GM18907 (cell line): ENCODE measurements at regions not wholly inside any gene's neighbourhood (a gene's known extent, or its start where the extent isn't known, plus 50 kb on each side); places are given as distances from the start of the nearest gene placed in this dataset.
A peak's percentile ranks its signal among the peaks of the same experiment; 100 is the strongest.

ENCODE experiments used
- ATAC-seq: cut with Tn5 transposase; IDR thresholded peaks from one replicate; pipeline ENCODE4 v1.9.1; 2021; ENCODE audit warnings: mild to moderate bottlenecking, moderate library complexity; ENCODE audit not compliant: unreplicated experiment

DNA sequence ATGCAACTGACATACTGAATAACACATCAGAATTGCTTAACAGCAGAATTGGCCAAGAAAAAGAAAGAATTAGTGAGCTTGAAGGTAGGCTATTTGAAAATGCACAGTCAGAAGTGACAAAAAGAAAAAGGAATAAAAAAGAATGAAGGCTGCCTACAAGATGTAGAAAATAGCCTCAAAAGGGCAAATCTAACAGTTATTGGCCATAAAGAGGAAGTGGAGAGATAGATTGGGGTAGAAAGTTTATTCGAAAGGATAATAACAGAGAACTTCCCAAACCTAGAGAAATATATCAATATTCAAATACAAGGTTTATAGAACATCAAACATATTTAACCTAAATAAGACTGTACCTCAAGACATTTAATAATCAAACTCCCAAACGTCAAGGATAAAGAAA lies 67.5 kb downstream of the ATP6V1G3 start:
- no peak for ATAC-seq

DNA sequence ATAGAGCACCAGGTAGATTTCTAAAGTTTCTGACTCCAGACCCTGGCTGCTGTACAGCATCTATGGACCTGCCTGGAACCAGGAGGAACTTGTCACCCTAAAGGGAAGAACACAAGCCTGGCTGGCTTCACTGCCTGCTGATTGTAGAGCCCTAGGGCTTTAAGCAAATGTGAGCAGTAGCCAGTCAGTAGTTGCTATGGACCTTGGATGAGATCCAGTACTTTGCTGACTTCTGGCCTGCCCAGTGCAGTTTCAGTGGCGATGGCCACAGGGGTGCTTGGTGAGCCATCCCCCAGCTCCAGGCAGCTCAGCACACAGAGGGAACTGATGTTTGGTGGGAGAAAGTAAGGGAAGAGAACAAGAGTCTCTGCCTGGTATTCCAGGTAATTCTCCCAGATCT lies 68.4 kb downstream of the ATP6V1G3 start:
- ATAC-seq = no peak

DNA sequence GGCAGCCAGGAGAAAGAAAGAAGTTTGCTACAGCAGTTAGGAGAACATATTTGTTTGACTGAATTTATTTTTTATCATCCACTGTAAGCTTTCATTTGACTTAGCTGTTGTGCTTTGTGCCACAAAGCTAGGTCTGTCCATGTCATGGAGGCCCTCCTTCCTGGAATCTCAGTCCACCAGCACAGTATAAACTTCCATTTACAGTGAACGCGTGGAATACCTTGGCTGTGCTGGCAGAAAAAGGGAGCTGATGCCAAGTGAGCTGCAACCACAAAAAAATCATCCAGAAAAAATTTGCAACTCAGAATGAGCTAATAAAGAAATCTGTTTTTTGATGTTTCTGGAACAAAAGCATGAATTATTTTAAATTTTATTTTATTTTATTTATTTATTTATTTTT lies 72.6 kb downstream of the ATP6V1G3 start:
- ATAC-seq = no peak

DNA sequence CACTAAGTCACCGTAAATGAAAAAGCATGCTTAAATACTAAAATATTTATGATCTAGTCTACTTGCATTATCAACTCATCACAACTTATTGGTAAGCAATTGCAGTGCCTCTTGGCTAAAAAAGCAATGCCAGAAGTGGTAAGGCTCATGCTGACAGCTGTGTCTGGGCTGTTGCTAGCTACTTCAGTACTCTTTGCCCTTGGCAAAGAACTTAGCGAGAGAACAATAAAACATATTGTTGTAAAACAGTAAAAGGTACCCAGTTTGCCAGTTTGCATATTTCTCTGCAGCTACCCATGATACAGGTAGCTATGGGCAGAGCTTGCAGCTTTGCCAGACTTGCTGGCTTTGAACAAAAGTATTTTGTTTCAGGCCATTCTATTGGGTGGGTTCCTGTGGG lies 73.1 kb downstream of the ATP6V1G3 start:
- ATAC-seq = no peak

DNA sequence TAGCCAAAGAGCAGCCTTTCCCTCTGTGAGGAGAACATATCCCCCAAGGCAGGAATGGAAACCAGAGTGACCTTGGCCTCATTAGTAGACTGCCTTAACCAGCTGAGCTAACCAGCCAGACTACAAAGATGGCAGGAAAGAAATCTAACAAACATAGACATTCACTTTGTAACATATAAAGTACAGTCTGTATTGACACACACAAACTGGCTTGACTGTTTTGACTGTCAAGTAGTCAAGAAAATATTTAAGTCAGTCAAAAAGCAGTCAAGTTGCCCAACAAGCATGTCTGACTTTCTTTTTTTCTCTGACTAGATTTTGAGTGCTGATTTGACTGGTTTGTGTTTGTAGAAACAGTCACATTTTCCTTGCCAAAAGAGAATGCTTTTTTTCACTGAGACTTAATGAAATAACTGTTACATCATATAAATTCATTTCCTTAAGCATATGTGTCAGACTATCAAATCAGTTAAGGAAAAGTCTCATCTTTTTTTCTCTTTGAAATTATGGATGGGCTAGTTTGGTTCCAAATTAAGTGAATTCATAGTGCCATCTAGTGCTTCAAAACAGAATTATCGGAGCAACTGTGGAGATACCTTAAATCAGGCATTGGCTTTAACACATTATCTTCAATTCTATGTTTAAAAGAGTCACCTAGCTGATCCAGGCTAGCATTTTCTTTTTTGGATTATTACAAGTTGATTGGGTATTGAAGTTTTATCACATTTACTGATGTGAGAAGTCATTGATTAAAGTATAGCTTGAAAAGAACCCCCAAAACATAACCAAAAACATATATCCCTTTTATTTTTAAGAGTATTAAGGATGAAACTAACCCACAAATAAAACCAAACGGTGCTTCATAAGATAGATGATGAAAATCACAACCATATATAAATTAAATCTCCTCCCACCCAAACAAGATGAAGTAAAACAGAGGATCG lies 75.0 kb downstream of the ATP6V1G3 start:
- ATAC-seq = peak; percentile 70

DNA sequence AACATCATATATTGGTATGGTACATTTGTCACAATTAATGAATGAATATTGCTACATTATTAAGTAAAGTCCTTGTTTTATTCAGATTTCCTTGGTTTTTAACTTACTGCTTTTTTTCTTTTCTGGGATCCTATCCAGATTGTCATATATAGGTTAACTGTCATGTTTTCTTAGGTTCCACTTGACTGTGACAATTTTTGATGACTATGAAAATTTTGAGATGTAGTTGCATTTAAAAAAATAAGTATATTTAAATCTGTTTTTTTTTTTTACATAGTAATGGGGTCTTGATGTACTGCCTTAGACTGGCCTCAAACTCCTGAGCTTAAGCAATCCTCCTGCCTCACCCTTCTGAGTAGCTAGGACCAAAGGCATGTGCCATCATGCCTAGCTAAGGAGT lies 76.8 kb downstream of the ATP6V1G3 start:
- ATAC-seq = no peak

DNA sequence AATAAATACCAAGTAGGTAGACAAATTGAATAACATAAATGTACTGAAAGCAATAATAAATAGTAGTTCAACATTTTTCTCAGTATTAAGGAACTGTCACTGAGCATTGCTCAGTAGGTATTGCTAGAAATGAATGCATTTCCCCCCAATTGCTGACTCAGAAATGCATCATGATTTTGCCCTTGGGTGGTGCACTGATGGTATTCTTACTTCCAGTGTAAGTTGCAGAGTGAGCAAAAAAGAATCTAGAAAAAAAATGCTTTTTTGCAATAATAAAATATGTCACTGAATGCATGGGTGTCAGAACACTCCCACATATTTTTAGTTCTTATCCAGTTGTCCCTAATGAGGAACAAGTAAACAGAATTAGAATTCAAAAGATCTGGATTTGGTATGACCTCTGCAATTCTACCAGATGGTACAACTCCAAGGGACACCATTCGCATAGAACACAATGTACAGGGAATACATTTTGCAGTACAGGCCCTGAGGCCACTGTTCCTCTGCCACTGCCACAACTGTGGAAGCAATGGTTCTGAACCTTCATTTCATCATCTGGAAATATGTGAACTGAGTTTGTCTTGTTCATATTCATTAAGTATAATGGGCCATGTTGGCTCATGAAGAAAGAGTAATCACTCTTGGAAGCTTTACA lies 78.0 kb downstream of the ATP6V1G3 start:
- ATAC-seq = no peak

DNA sequence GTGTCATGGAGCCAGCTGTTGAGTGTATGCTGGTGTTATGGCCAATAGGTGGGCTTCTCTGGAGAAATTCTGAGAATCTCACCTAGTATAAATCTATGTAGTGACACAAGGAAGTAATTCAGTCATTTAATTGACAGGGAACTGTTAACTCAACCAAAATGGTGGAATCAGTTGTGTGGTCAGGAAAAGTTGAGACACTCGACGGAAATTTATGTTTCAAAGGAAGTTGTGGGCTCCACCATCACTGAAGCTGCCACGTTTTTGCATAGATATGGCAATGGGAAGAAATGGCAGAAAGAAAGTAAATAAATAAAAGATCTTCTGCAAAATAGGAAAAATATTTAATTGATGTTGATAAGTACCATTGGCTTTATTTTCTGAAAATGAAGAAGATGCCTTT lies 84.5 kb downstream of the ATP6V1G3 start:
- no peak for ATAC-seq

DNA sequence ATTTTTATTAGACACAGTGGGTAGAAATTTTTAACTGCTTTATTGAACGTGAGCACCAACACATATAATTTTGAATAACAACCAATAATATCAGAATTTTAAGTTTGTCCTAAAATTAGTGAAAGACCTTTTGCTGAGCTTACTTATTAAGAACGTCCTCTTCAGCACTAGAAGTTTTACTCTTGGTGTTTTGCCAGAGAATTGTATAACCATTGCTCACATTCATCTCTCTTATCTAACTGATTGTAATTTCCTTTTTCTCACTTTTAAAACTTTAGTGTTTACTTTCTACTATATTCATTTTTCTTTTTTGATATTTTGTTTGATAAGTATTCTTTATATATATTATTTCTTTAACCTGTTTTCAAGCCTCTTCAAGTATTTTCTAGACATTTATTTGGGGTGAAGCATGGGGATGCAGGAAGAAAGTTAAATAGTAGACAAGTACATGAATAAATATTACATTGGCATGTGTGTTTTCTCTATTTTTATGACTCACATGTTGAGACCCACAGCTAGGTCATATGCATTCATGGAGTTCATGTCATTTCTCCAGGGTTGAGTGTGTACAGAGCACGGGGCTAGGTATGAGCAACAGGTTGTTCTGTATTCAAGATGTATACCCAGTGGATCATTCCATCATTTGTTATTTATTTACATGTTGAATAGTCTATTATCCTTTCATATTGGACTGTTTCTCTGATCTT lies 90.6 kb downstream of the ATP6V1G3 start:
- ATAC-seq = no peak

DNA sequence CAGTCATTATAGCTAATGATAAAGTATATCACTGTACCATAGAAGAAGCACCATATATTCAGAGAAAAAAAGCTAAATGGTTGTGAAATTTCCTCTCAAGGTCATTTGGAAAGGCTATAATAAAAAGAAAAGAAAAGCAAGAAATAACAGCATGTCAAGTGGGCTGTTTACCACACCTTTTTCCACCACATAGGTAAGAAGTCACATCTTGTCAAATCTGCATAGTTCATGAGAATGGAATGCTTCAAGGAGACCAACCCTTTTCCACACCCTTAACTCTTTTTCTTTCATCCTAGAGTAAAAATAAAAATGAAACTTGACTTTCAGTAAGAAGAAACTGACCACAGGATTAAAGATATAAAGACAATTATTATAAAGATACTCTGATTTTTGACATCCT lies 91.2 kb downstream of the ATP6V1G3 start:
- no peak for ATAC-seq

DNA sequence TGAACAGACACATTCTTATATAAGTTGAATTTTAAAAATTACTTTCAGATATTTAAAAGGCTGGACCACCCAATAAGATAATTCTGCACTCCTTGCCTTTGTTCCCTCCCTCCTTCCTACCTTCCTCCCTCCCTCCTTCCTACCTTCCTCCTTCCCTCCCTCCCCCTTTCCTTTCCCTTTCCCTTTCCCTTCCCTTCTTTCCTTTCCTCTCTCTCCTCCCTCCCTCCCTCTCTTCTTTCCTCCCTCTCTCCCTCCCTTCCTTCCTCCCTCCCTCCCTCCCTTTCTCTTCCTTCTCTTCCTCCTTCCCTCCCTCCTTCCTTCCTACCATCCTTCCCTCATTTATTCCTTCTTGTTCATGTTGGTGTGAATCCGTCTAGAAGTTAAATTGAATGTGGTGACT lies 93.0 kb downstream of the ATP6V1G3 start:
- ATAC-seq = no peak

DNA sequence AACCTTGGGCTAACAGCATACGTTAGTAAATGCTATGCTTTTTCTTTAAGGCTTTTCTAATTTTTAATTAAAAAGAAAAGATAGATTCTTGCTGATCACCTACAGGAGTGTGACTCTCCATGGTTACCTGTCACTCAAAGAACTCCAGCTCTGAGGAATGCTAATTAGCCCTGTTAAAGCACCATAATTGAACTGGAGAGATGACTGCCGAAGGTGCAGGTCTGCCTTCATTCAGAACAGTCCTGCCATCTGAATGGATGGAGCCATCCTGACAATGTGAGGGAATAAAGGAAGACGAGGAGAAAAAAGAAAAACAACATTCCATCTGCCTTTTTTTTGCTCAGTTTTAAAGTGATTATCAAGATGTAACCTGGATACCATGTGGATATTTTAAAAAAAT lies 94.6 kb downstream of the ATP6V1G3 start:
- no peak for ATAC-seq

DNA sequence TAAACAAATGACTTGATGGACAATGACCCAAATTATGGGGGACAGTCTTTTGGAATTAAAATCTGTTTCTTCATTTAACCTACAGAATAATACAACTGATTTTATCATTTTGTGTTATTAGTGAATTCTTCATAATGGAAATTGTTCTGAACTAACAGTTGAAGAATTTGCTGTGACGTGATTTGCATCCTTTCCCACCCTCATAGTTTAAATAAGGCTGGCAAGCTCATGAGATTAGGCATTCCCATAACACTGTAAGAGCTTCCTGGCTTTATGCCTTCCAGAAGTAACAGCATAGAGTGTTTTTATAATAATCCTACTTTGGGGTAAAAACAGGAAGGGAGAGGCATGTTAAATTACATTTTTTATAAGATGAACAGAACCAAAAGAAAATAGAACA lies 95.7 kb downstream of the ATP6V1G3 start:
- ATAC-seq = no peak

DNA sequence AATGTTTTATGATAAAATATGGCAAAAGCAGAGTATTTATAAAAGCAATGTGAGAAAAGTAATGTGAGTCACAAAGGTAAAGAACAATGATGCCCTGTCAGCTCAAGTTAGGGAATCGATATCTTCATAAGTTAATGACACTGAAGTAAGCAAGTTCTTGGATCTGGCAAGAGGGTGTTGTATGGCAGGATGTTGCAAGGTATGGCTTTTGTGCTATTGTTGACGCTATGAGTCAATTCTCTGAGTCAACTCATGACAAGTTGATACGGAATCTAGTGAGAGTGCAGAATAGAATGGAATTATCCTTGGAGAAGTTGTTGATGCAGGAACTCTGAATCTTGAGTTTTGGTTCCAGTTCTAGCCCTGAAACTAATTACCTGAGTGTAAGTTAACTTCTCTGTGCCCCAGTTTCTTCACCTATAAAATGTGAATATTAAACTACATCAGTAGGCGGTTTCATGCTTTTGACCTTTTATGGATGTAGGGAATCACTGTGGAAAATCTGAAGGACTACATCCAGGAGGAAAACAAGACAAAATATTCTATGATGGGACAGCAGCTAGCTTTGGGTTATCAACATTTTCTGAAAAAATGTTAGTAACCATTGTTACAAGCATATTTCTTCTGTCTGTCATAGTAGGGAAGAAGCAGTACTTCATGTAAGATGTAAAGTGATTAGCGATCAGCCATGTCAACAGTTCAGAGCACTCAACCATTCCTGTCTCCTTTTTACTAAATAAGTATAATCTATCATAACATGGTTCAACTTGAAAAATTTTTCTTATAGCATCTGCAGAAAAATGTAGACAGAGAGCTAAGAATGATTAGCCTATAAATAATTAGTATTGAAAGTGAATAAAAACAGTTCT lies 96.9 kb downstream of the ATP6V1G3 start:
- ATAC-seq = no peak

DNA sequence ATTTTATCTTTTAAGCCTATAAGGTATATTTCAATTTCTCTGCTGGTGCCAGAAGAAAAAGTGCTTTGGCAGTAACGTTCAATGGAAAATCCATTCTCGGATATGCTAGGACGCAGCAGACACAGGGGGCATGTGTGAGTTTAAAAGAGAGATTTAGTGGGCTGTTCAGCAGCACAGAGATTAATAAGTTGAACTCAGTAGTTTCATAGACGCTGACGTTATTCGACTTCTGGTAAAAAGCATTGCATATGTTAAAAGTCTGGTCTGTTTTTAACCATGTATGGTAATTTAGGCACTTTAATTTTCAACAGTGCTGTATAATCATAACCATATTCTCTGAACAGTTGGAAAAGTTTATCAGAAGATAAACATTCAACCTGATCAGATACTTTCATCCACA lies 99.6 kb downstream of the ATP6V1G3 start:
- no peak for ATAC-seq

DNA sequence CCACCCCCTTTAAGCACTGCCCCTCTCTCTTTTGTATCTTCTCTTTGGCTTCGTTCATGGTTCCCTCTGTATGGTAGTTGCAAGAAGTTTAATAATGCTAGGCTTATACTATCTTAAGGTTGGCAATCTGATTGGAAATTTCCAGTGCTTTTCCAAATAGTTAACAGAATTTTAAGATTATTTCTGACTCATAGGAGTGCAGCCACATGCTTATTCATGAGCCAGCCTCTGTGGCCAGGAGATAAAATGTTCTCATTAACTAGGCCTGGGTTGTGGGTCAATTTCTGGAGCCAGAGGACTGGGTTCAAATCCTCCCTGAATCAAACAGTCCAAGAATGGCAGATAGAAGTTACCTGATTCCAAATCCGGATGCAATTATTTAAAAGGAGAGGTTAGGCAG lies 103.1 kb downstream of the ATP6V1G3 start:
- no peak for ATAC-seq

DNA sequence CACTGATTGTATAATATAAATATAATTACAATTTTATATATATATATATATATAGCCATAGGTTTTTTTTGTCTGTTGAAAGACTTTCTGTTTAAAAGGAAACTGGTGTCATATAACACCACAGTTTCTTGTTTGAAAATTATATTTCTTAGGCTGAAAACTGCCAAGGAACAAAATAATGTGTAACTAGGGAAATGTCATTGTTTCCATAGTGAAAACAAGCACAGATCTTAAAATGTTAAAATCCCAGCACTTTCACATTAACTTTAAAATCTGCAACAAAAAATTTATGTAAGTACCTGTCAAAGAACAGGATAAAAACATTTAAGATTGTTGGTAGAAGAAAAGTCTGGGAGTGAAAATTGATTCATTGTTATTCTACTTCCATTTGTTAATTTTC lies 104.2 kb downstream of the ATP6V1G3 start:
- ATAC-seq = no peak

DNA sequence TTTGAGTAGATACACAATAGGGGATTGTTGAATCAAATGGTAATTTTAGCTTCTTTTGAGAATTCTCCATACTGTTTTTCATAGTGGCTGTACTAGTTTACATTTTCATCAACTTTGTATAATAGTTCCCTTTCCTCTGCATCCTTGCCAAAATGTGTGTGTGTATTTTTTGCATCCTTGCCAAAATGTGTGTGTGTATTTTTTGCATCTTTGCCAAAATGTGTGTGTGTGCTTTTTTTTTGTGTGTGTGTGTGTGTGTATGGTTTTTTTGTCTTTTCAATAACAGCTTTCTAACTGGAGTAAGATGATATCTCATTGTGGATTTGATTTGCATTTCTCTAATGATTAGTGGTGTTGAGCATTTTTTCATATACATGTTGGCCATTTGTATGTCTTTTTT lies 105.4 kb downstream of the ATP6V1G3 start:
- no peak for ATAC-seq

DNA sequence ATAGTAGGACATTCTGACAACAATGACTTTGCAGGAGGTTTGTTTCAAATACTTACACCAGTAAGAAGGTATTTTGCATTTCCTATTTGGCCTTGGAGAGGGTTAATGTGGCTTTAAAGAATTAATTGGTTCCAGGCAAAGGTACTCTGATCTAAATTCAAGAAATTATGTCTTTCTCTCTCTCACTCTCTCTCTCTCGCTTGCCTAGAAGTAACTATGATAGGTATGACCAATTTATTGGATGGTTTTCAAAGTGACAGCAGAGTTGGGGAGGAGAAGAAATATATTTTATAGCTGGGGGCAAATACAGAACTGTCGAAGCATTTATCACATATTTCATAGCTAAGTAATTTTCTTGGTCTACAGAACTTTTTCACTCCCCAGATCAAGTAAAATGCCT lies 116.0 kb downstream of the ATP6V1G3 start:
- ATAC-seq = no peak

DNA sequence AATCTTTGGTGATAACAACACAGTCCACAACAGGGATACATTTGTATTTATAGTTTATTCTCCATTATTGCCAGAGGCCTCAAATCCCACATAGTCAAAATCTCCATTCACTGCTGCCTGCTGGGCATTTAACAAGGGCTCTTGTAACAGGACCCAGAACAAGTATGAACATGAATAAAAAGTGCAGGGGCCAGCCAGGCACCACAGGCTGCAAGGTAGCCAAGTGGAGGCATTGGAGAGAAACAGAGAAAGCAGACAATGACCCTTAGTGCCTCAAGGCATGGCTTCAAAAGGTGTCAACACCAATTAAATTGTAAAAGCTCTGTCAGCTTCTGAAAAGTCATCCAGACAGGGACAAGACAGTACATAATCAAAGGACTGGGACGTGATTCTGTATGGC lies 116.8 kb downstream of the ATP6V1G3 start:
- ATAC-seq = no peak

DNA sequence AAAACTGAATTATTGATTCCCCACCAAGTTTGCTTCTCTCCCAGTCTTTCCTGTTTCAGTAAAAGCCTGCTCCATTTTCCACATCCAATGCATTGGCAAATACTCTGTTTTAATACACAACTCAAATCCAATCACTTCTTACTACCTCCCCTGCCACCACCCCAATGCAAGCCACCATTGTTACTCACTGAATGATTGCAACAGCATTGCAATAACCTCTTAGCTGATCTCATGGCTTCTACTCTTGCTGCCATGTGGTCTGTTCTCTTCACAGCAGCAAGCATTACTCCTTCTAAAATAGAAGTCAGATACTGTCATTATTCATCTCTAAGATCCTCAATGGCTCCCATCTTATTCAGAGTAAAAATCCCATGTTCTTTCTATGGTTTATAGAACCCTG lies 123.4 kb downstream of the ATP6V1G3 start:
- no peak for ATAC-seq
